CD8-positive, alpha-beta memory T cell (primary cell): ENCODE measurements at regions not wholly inside any gene's neighbourhood (a gene's known extent, or its start where the extent isn't known, plus 50 kb on each side); places are given as distances from the start of the nearest gene placed in this dataset.
A peak's percentile ranks its signal among the peaks of the same experiment; 100 is the strongest.

Source experiments
- CTCF ChIA-PET: fragments of 350-600 bp; sonication (Branson Sonifier 250); formaldehyde crosslinking; loops from one replicate; lab custom pipeline; 2021; ENCODE audit warnings: antibody characterized with exemption; lab: Charles Lee
- POLR2A ChIA-PET: fragments of 350-600 bp; sonication (Branson Sonifier 250); formaldehyde crosslinking; loops from one replicate; lab custom pipeline; 2021; ENCODE audit warnings: antibody characterized with exemption; lab: Charles Lee
- DNase-seq, 5 donors: peaks; one replicate each; pipeline versions ENCODE4 v3.0.0 to v3.0.0-alpha.2; 2020 to 2022; ENCODE audit warnings: mixed read lengths in 1 of 5
- H3K27ac ChIP-seq: one replicate; pipeline ENCODE4 v1.7.0; 2013; ENCODE audit warnings: low read depth, mild to moderate bottlenecking, low read length, moderate library complexity
- H3K27me3 ChIP-seq: 2 replicates; pipeline ENCODE4 v1.7.0; 2013; ENCODE audit warnings: low read length, mild to moderate bottlenecking; ENCODE audit not compliant: insufficient read depth, poor library complexity, severe bottlenecking
- H3K36me3 ChIP-seq: 2 replicates; pipeline ENCODE4 v1.7.0; 2013; ENCODE audit warnings: mild to moderate bottlenecking, low read length, moderate library complexity; ENCODE audit not compliant: insufficient read depth
- H3K4me1 ChIP-seq: 2 replicates; pipeline ENCODE4 v1.7.0; 2013; ENCODE audit warnings: mild to moderate bottlenecking, low read length, moderate library complexity; ENCODE audit not compliant: insufficient read depth
- H3K4me3 ChIP-seq: 2 replicates; pipeline ENCODE4 v1.7.0; 2013; ENCODE audit warnings: mild to moderate bottlenecking, low read length
- H3K9me3 ChIP-seq: 2 replicates; pipeline ENCODE4 v1.7.0; 2013; ENCODE audit warnings: mild to moderate bottlenecking, low read length
- H3K27ac Mint-ChIP-seq, 8 donors: one replicate each; pipeline ENCODE4 v1.8.0; 2020 to 2021; ENCODE audit warnings: mixed read lengths in 8 of 8, mild to moderate bottlenecking in 6 of 8, inconsistent platforms in 3 of 8, moderate library complexity in 3 of 8
- H3K27me3 Mint-ChIP-seq, 2 donors: one replicate each; pipeline ENCODE4 v1.8.0; 2020 to 2021; ENCODE audit warnings: mixed read lengths in 2 of 2, mild to moderate bottlenecking in 1 of 2, moderate library complexity in 1 of 2
- H3K36me3 Mint-ChIP-seq, 3 donors: one replicate each; pipeline ENCODE4 v1.8.0; 2020 to 2021; ENCODE audit warnings: mixed read lengths in 3 of 3, inconsistent platforms in 1 of 3, mild to moderate bottlenecking in 1 of 3
- H3K4me1 Mint-ChIP-seq, 3 donors: one replicate each; pipeline ENCODE4 v1.8.0; 2020 to 2021; ENCODE audit warnings: mixed read lengths in 3 of 3, inconsistent platforms in 1 of 3, mild to moderate bottlenecking in 1 of 3
- H3K4me3 Mint-ChIP-seq, 7 donors: one replicate each; pipeline ENCODE4 v1.8.0; 2020 to 2021; ENCODE audit warnings: mixed read lengths in 7 of 7, mild to moderate bottlenecking in 6 of 7, moderate library complexity in 4 of 7, inconsistent platforms in 2 of 7
- H3K9me3 Mint-ChIP-seq, 5 donors: one replicate each; pipeline ENCODE4 v1.8.0; 2020 to 2022; ENCODE audit warnings: mixed read lengths in 5 of 5, mild to moderate bottlenecking in 3 of 5, moderate library complexity in 2 of 5, inconsistent platforms in 1 of 5

GRCh38 chr3:15151166-15151565, 52.2 kb upstream of the RBSN start:
- no peaks in the 10 kb centered on the region for H3K4me1 Mint-ChIP-seq
- Histone ChIP-seq H3K36me3 (no peaks in the 10 kb centered on the region), H3K27me3 (peaks cover 22% of the 10 kb centered on the region), H3K4me1 (no peaks in the 10 kb centered on the region), H3K4me3 (no peak overlapping the region), H3K27ac (no peak overlapping the region), H3K9me3 (no peaks in the 10 kb centered on the region)
- no peaks in the 10 kb centered on the region for H3K36me3 Mint-ChIP-seq
- ChIA-PET CTCF (no interaction called here), POLR2A (no interaction called here)
- H3K27me3 Mint-ChIP-seq: peaks cover 10 to 61% of the 10 kb centered on the region in 2 donors
- DNase-seq: no peak
- no peaks in the 10 kb centered on the region for H3K9me3 Mint-ChIP-seq
- no peak overlapping the region for H3K4me3 Mint-ChIP-seq
- no peak overlapping the region for H3K27ac Mint-ChIP-seq

GRCh38 chr3:15152184-15152583, 53.2 kb upstream of the RBSN start:
- Mint-ChIP-seq H3K36me3 (no peaks in the 10 kb centered on the region), H3K27me3 (peaks cover 8 to 59% of the 10 kb centered on the region in 2 donors), H3K4me1 (no peaks in the 10 kb centered on the region), H3K27ac (no peak overlapping the region), H3K9me3 (no peaks in the 10 kb centered on the region), H3K4me3 (no peak overlapping the region)
- CTCF ChIA-PET: no interaction called here
- H3K27me3 ChIP-seq: peaks cover 16% of the 10 kb centered on the region
- H3K4me3 ChIP-seq: no peak overlapping the region
- no peaks in the 10 kb centered on the region for H3K9me3 ChIP-seq
- no peak overlapping the region for H3K27ac ChIP-seq
- DNase-seq: no peak
- H3K4me1 ChIP-seq: no peaks in the 10 kb centered on the region
- H3K36me3 ChIP-seq: no peaks in the 10 kb centered on the region
- POLR2A ChIA-PET: no interaction called here

GRCh38 chr3:15153103-15153502, 52.9 kb upstream of the CAPN7 start:
- Histone ChIP-seq H3K4me3 (no peak overlapping the region), H3K36me3 (no peaks in the 10 kb centered on the region), H3K9me3 (no peaks in the 10 kb centered on the region), H3K4me1 (no peaks in the 10 kb centered on the region), H3K27ac (no peak overlapping the region), H3K27me3 (peaks cover 16% of the 10 kb centered on the region)
- CTCF ChIA-PET: no interaction called here
- H3K36me3 Mint-ChIP-seq: no peaks in the 10 kb centered on the region
- no peak overlapping the region for H3K4me3 Mint-ChIP-seq
- peaks cover 0 to 4% (median 3%) of the 10 kb centered on the region in 5 donors for H3K9me3 Mint-ChIP-seq
- H3K4me1 Mint-ChIP-seq: no peaks in the 10 kb centered on the region
- DNase-seq: no peak
- POLR2A ChIA-PET: no interaction called here
- H3K27ac Mint-ChIP-seq: no peak overlapping the region
- H3K27me3 Mint-ChIP-seq: peaks cover 14 to 59% of the 10 kb centered on the region in 2 donors

GRCh38 chr3:15154326-15154725, 51.7 kb upstream of the CAPN7 start:
- CTCF ChIA-PET: no interaction called here
- Mint-ChIP-seq H3K4me1 (no peaks in the 10 kb centered on the region), H3K36me3 (no peaks in the 10 kb centered on the region), H3K27ac (no peak overlapping the region), H3K9me3 (peaks cover 0 to 4% (median 3%) of the 10 kb centered on the region in 5 donors), H3K27me3 (peaks cover 14 to 59% of the 10 kb centered on the region in 2 donors), H3K4me3 (no peak overlapping the region)
- no peak overlapping the region for H3K4me3 ChIP-seq
- H3K4me1 ChIP-seq: no peaks in the 10 kb centered on the region
- no peak overlapping the region for H3K27ac ChIP-seq
- H3K9me3 ChIP-seq: no peaks in the 10 kb centered on the region
- POLR2A ChIA-PET: no interaction called here
- DNase-seq: no peak
- H3K27me3 ChIP-seq: peaks cover 10% of the 10 kb centered on the region
- no peaks in the 10 kb centered on the region for H3K36me3 ChIP-seq

- Mint-ChIP-seq H3K27me3 (peaks cover 12 to 52% of the 10 kb centered on the region in 2 donors), H3K4me3 (no peak overlapping the region), H3K36me3 (no peaks in the 10 kb centered on the region), H3K9me3 (peaks cover 0 to 4% (median 3%) of the 10 kb centered on the region in 5 donors), H3K4me1 (peaks cover 0 to 6% (median 5%) of the 10 kb centered on the region in 3 donors), H3K27ac (peak overlapping the region in 1 of 8 donors; percentile 44)
- Histone ChIP-seq H3K27me3 (peaks cover 10% of the 10 kb centered on the region), H3K27ac (no peak overlapping the region), H3K36me3 (no peaks in the 10 kb centered on the region), H3K9me3 (no peaks in the 10 kb centered on the region), H3K4me3 (no peak overlapping the region), H3K4me1 (no peaks in the 10 kb centered on the region)
- POLR2A ChIA-PET: no interaction called here
- CTCF ChIA-PET: no interaction called here
- no peak for DNase-seq
Measured at GRCh38 chr3:15155840-15156360, 50.1 kb upstream of the CAPN7 start.
